Right lobe of liver (tissue), 6 donors: ENCODE measurements at regions not wholly inside any gene's neighbourhood (a gene's known extent, or its start where the extent isn't known, plus 50 kb on each side); places are given as distances from the start of the nearest gene placed in this dataset.
"Not testable (repeated sequence)": the region's sequence is repeated elsewhere in the genome, so short reads cannot be mapped to it uniquely, and the experiment has no call there.

Experiments used
- ATAC-seq, 4 donors: fragments of 200-7000 bp; cut with Tn5 transposase; one replicate each; pipeline ENCODE4 v1.9.1; 2020; ENCODE audit warnings: mild to moderate bottlenecking in 4 of 4, moderate library complexity in 4 of 4
- DNase-seq, 3 donors: peaks; one replicate each; pipeline ENCODE4 v3.0.0-alpha.2; 2020
- H3K27ac ChIP-seq, 3 donors: fragments of 200-600 bp; one replicate each; pipeline ENCODE4 v1.8.0; 2022
- H3K27me3 ChIP-seq, 2 donors: fragments of 200-600 bp; one replicate each; pipeline ENCODE4 v1.8.0; 2022
- H3K36me3 ChIP-seq, 4 donors: fragments of 200-600 bp; sonication (generic) in 1 of 4; one replicate each; pipeline versions ENCODE4 v1.5.1 to v1.8.0; 2017 to 2022; ENCODE audit warnings: control low read depth in 1 of 4
- H3K4me1 ChIP-seq, 4 donors: fragments of 200-600 bp; sonication (generic) in 1 of 4; one replicate each; pipeline versions ENCODE4 v1.5.1 to v1.8.0; 2017 to 2022; ENCODE audit warnings: control low read depth in 1 of 4
- H3K4me3 ChIP-seq, 3 donors: fragments of 200-600 bp; one replicate each; pipeline ENCODE4 v1.8.0; 2022
- H3K9me3 ChIP-seq, 4 donors: fragments of 200-600 bp; sonication (generic) in 1 of 4; one replicate each; pipeline versions ENCODE4 v1.5.1 to v1.8.0; 2017 to 2022; ENCODE audit warnings: control low read depth in 1 of 4
- CTCF ChIP-seq, 4 donors: fragments of 200-600 bp in 3 of 4; fragments of 450-650 bp in 1 of 4; IDR thresholded peaks; one replicate each; pipeline versions ENCODE4 v1.5.1 to v1.8.0; 2016 to 2022; ENCODE audit warnings: antibody characterized with exemption in 4 of 4, mild to moderate bottlenecking in 2 of 4
- POLR2A ChIP-seq: fragments of 450-650 bp; IDR thresholded peaks from one replicate; pipeline ENCODE4 v1.6.1; 2017; ENCODE audit warnings: antibody characterized with exemption, mild to moderate bottlenecking
- WGBS: methylation state at CpG from one replicate; pipeline ENCODE4 v1.1.6; 2018; ENCODE audit warnings: low coverage, low lambda C conversion rate; ENCODE audit not compliant: insufficient coverage; ENCODE audit errors: missing lambda C conversion rate; 5-methylcytosine and 5-hydroxymethylcytosine counted together
- intact Hi-C, 2 donors: fragments of 100-400 bp; cut with DNase I; formaldehyde crosslinking; loops; one replicate each; pipeline versions ENCODE4 v1.11.2 to v1.14.1; 2022
- donor health status: DM: no; HTN: yes; CAD: no.
- donor health status: DM: no; HTN: no; CAD: no.
- donor health status: DM: no; HTN: no; CAD: no.
- donor health status: DM: no; HTN: yes; CAD: no.
- donor health status: DM: no; HTN: yes; CAD: no.

DNA sequence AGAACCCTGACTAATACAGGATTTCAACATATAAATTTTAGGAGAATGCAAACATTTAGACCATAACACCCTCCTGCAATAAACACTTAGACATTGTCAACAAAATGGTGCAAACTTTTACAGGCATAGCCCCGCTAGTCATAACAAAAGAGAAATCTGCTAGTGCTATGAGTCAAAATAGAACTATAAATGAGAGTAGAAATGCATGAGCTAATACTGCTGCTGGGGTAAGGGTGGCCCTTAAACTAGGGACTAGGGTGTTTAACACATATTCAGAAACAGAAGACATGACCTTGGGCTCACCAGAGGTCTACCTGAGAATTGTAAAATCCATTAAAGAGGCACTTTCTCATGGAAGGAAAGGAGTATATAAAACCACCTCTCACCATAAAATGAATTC is 131.6 kb downstream of the TLR4 start:
- H3K4me1 ChIP-seq = no peaks in the 10 kb centered on the region
- no peak overlapping the region for H3K4me3 ChIP-seq
- no peaks in the 10 kb centered on the region for H3K36me3 ChIP-seq
- WGBS = 75% methylated on average over 1 of the region's 1 CpG
- no peak for DNase-seq
- no peak for ATAC-seq
- no peaks in the 10 kb centered on the region for H3K9me3 ChIP-seq
- no peak overlapping the region for H3K27ac ChIP-seq
- intact Hi-C loops = no loop called here
- TF ChIP-seq POLR2A (no peak), CTCF (IDR thresholded peaks at IDR 0.05) (no peak)
- H3K27me3 ChIP-seq = no peaks in the 10 kb centered on the region

GRCh38 chr9:117839862-117840261 is 135.7 kb downstream of the TLR4 start:
- Histone ChIP-seq H3K27ac (no peak overlapping the region), H3K9me3 (no peaks in the 10 kb centered on the region), H3K4me1 (no peaks in the 10 kb centered on the region), H3K36me3 (no peaks in the 10 kb centered on the region), H3K4me3 (no peak overlapping the region), H3K27me3 (no peaks in the 10 kb centered on the region)
- WGBS = 47% methylated on average over 2 of the region's 2 CpGs
- TF ChIP-seq POLR2A (no peak), CTCF (IDR thresholded peaks at IDR 0.05) (no peak)
- ATAC-seq (no peak), DNase-seq (no peak)
- intact Hi-C loops = no loop called here

DNA sequence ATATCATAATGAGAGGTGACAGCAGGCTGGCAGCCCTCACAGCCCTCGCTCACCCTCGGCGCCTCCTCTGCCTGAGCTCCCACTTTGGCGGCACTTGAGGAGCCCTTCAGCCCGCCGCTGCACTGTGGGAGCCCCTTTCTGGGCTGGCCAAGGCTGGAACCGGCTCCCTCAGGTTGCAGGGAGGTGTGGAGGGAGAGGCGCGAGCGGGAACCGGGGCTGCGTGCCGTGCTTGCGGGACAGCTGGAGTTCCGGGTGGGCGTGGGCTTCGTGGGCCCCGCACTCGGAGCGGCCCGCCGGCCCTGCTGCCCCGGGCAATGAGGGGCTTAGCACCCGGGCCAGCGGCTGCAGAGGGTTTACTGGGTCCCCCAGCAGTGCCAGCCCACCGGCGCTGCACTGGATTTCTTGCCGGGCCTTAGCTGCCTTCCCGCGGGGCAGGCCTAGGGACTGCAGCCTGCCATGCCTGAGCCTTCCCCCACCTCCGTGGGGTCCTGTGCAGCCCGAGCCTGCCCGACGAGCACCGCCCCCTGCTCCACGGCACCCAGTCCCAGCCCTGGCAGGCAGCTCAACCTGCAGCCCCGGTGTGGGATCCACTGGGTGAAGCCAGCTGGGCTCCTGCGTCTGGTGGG is 147.7 kb downstream of the TLR4 start:
- intact Hi-C loops, H3K27ac ChIP-seq, H3K4me1 ChIP-seq, H3K36me3 ChIP-seq, H3K27me3 ChIP-seq, H3K4me3 ChIP-seq, H3K9me3 ChIP-seq, ATAC-seq: not testable (repeated sequence)
- 90% methylated on average over 4 of the region's 38 CpGs for WGBS
- DNase-seq = peak in 1 of 3 donors; percentile 46

DNA sequence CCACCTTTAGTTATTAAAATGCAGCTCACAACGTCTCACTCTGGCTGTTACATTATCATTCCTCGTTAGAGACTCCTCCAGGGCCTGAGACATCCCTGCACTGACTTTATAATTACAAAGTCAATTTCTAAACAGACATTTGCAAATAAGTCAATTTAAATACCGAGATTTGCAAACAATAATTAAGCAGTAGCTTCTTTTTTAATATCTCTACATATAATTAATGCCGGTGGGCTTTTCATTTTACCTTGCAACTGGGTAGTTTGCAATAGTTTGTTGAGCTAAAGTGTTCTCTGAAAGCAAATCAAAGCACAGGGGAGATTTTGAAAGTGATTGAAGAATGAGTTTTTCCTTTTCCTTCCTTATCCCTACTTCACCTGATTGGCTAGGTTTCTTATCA is 154.4 kb downstream of the TLR4 start:
- Histone ChIP-seq H3K9me3 (no peaks in the 10 kb centered on the region), H3K4me1 (no peaks in the 10 kb centered on the region), H3K36me3 (no peaks in the 10 kb centered on the region), H3K27me3 (no peaks in the 10 kb centered on the region), H3K4me3 (no peak overlapping the region), H3K27ac (no peak overlapping the region)
- WGBS = 53% methylated on average over 4 of the region's 4 CpGs
- TF ChIP-seq CTCF (IDR thresholded peaks at IDR 0.05) = no peak
- TF ChIP-seq POLR2A = no peak
- no peak for ATAC-seq
- intact Hi-C loops = no loop called here
- DNase-seq = no peak

GRCh38 chr9:117860849-117861248 is 156.6 kb downstream of the TLR4 start:
- DNase-seq = no peak
- Histone ChIP-seq H3K4me3 (no peak overlapping the region), H3K27ac (no peak overlapping the region), H3K4me1 (no peaks in the 10 kb centered on the region), H3K36me3 (no peaks in the 10 kb centered on the region), H3K27me3 (no peaks in the 10 kb centered on the region), H3K9me3 (no peaks in the 10 kb centered on the region)
- no peak for ATAC-seq
- WGBS = 83% methylated on average over 1 of the region's 1 CpG
- intact Hi-C loops = no loop called here
- TF ChIP-seq POLR2A = no peak
- TF ChIP-seq CTCF (IDR thresholded peaks at IDR 0.05) = no peak
